ENCODE measurements at regions not wholly inside any gene's neighbourhood (a gene's known extent, or its start where the extent isn't known, plus 50 kb on each side); places are given as distances from the start of the nearest gene placed in this dataset.
A peak's percentile ranks its signal among the peaks of the same experiment; 100 is the strongest.

DNA sequence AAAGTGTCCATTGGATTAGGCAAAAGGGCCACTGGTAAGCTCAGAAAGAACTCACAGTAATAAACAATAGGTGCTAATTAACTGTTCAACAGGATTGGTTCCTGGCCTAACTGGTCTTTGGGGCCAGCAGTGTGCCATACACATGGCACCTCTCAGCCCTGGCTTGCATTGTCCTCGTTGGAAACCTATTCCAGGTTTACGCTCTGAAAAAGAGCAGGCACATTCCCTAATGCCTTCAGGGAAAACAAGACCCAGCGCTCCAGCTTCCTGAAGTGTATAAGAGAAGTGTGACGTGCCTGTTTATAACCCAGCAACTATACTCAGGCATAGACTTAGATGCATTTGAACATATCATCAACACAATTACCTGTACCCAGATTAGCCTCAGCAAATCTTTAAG is 51.9 kb upstream of the RBM47 start:
- DNase-seq, result no peak

- DNase-seq, result peak; percentile 79 to 81
Measured at GRCh38 chr4:40682290-40683101, 52.8 kb upstream of the RBM47 start.

GRCh38 chr4:40683536-40684145 is 54.0 kb upstream of the RBM47 start:
- DNase-seq, result peak; percentile 77 to 79

DNA sequence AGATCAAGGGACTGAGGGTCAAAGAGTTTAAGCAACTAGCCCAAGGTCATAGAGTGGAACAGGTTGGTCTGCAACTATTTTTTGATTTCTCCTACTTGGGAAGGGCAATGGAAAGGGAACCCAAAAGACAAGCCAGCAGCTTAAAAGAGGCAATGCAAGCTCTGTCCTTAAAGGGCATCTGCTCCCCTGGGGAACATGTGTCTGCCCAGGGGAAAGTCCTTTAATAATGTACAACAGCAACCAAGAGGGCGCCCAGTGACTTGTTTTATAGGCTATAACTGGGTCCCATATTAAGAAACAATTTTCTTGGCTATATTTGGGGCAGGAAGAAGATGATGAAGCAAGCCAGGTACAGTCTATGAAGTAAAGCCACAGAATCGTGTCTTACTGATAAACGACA is 54.7 kb upstream of the RBM47 start:
- peak in 1 of 2 donors; percentile 22 for DNase-seq

DNA sequence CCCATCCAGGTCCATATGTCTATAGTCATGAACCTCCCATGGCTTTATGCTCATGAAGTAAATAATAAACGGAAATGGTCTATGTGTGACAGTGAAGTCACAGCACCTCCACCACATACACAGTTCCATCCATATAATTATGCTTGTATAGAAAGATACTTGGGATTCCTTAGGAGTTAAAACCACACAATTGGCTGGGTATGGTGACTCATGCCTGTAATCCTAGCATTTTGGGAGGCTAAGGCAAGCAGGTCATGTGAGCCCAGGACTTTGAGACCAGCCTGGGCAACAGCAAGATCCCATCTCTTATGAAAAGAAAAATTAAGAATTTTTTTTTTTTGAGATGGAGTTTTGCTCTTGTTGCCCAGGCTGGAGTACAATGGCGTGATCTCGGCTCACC is 55.6 kb upstream of the RBM47 start:
- no peak for DNase-seq

- DNase-seq, result no peak
Measured at GRCh38 chr4:40686081-40686913, 56.6 kb upstream of the RBM47 start.

GRCh38 chr4:40687676-40688389 is 58.2 kb upstream of the RBM47 start:
- peak in 1 of 2 donors; percentile 22 for DNase-seq

DNA sequence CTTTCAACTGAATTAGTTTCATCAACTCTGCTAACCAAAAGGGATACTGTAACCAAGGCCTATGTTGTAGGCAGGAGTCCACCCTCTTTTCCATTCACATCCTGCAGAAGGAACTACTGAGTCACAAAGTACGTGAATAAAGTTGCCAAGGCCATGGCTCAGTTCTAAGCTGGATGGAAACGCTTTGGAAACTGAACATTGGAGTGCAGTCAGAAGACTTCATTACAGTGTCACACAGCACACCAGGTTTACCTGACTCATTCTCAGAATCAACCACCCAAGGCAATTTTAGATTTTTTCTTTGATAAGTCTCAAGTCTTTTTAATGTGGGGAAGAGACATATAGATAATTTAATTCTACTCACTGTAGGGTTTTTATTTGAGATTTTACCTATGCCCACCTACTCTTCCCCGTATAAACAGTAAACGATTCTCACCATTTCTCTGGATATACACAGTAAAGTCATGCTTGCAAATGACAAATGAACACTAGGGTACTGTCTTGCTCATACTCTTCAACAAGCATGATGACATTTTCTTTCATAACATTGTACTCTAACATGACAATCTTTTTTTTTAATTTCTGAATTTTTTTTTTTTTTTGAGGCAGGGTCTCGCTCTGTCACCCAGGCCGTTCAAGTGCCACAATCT is 58.9 kb upstream of the RBM47 start:
- no peak for DNase-seq

DNA sequence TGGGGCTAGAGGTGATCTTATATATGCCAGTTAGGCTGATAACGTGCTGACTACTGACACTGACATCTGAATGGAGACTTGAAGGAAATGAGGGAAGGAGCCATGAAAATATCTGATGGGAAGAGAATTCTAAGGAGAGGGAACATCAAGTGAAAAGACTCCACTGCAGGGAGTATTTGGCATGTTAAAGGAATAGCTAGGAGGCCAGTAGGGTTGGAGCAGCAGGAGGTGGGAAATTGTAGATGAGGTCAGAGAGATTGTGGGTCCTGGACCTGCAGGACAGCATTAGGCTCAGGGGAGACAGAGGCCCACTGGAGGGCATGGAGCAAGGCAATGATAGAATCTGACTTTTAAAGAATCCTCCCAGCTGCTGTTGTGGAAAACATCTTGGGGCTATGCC is 55.8 kb upstream of the NSUN7 start:
- DNase-seq, result no peak

DNA sequence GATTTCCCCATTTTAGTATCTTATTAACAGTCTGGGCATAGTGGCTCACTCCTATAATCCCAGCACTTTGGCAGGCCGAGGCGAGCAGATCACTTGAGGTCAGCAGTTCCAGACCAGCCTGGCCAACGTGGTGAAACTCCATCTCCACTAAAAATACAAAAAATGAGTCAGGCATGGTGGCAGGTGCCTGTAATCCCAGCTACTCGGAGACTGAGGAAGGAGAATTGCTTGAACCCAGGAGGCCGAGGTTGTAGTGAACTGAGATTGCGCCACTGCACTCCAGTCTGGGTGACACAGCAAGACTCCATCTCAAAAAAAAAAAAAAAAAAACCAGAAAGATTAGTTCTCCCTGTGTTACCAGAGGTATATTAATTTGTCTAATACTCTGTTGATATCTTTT is 52.3 kb upstream of the NSUN7 start:
- DNase-seq, result peak in 1 of 2 donors; percentile 19

- no peak for DNase-seq
Measured at GRCh38 chr4:40698733-40699132, 51.0 kb upstream of the NSUN7 start.

GRCh38 chr4:40699648-40700047 is 50.1 kb upstream of the NSUN7 start:
- DNase-seq, result no peak
